Erythroblast (primary cell): ENCODE measurements at regions not wholly inside any gene's neighbourhood (a gene's known extent, or its start where the extent isn't known, plus 50 kb on each side); places are given as distances from the start of the nearest gene placed in this dataset.

Source experiments
- GATA1 ChIP-seq: IDR thresholded peaks from 2 replicates; pipeline ENCODE4 v1.6.1; 2011; ENCODE audit warnings: low read depth, mild to moderate bottlenecking, control low read depth, low read length, moderate library complexity
- POLR2A ChIP-seq: IDR thresholded peaks from 2 replicates; pipeline ENCODE4 v1.6.1; 2011; ENCODE audit warnings: mild to moderate bottlenecking, low read length

DNA sequence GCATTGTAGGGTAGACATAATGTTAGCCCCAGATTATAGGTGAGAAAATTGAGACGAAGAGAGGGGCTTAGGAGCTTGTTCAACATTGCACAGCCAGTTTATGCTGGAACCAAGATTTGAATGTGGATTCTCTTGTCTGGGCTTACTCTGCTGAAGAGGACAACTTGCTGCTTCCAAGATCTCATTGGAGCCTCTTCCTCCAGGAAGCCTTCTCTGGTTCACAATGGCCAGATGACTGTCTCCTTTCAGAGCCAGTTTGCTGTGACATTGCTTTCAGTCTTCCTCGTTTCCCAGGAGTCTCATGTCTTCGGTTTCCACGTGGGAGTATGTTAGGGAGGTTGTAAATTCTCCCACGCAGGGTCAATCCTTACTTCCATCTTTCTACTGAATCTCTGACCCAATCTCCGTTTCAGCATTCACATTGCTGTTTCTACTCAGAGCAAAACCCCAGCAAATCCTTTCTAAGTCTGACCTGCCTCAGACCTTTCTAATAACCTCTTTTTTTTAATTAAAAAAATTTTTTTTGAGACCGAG is 62.2 kb upstream of the LHX5 start:
- TF ChIP-seq POLR2A (no peak), GATA1 (no peak)
